ENCODE measurements at regions not wholly inside any gene's neighbourhood (a gene's known extent, or its start where the extent isn't known, plus 50 kb on each side); places are given as distances from the start of the nearest gene placed in this dataset.
"Not testable (repeated sequence)": the region's sequence is repeated elsewhere in the genome, so short reads cannot be mapped to it uniquely, and the experiment has no call there.

DNA sequence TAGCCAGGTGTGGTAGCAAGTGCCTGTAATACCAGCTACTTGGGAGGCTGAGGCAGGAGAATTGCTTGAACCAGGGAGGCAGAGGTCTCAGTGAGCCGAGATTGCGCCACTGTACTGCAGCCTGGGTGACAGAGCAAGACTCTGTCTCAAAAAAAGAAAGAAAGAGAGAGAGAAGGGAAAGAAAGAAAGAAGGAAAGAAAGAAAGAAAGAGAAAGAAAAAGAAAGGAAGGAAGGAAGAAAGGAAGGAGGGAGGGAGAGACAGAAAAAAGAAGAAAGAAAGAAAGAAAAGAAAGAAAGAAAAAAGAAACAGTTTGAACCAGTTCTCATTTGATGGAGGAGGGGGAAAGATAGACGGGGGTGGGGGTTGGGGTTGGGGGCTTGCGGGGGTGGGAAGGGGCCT is 59.6 kb upstream of the HSPA9 start:
- TF ChIP-seq, protein P1, sequence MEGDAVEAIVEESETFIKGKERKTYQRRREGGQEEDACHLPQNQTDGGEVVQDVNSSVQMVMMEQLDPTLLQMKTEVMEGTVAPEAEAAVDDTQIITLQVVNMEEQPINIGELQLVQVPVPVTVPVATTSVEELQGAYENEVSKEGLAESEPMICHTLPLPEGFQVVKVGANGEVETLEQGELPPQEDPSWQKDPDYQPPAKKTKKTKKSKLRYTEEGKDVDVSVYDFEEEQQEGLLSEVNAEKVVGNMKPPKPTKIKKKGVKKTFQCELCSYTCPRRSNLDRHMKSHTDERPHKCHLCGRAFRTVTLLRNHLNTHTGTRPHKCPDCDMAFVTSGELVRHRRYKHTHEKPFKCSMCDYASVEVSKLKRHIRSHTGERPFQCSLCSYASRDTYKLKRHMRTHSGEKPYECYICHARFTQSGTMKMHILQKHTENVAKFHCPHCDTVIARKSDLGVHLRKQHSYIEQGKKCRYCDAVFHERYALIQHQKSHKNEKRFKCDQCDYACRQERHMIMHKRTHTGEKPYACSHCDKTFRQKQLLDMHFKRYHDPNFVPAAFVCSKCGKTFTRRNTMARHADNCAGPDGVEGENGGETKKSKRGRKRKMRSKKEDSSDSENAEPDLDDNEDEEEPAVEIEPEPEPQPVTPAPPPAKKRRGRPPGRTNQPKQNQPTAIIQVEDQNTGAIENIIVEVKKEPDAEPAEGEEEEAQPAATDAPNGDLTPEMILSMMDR (IDR thresholded peaks at IDR 0.05): not testable (repeated sequence)
- not testable (repeated sequence) for TF ChIP-seq POLR2A (IDR thresholded peaks at IDR 0.05)

Data from lower leg skin (tissue), 3 donors.